ENCODE measurements at regions not wholly inside any gene's neighbourhood (a gene's known extent, or its start where the extent isn't known, plus 50 kb on each side); places are given as distances from the start of the nearest gene placed in this dataset.
"Not testable (repeated sequence)": the region's sequence is repeated elsewhere in the genome, so short reads cannot be mapped to it uniquely, and the experiment has no call there.

DNA sequence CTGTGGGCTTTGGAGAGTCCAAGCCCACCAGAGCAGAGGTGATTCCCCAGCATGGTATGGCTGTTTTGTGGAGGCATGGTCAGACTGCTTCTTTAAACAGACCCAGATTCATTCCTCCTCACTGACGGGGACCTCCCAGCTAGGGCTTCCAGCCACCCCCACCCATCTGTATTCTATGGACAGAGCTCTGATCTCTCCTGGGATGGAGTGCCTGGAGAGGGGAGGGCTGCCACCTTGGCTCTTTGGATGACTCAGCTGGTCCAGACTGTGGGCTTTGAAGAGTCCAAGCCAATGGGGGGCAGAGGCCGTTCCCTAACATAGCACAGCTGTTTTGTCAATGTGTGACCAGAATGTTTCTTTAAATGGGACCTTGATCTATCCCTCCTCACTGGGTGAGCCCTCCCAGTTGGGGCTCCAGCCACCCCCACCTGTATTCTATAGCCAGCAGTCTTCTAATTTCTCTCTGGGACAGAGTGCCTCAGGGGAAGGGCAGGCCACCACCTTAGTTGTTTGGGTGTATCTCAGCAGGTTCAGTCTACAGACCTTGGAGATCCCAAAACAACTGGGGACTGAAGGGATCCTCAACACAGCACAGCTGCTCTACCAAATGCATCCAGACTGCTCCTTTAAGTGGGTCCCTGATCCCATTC is 122.0 kb upstream of the OSTN start:
- intact Hi-C loops (cut with micrococcal nuclease) = no loop called here

DNA sequence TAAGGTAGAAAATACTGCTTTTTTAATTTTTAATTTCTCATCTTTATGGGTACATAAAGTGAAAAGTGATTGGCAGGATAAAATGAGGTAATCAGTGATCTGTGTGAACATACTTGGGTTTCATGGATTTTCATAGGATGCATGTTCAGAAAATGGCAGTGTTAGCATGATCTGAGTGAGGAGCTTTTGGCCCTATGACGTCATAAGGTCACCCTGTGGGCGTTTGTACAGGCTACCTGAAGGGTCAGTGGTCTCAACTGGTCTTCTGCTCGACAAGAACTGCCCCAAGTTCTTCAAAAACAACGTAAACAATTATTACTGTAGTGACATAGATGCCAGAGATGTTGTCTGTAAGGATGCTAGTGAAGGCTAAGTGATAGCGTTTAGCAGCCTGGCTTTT is 124.5 kb upstream of the OSTN start:
- intact Hi-C loops (cut with micrococcal nuclease) = no loop called here

DNA sequence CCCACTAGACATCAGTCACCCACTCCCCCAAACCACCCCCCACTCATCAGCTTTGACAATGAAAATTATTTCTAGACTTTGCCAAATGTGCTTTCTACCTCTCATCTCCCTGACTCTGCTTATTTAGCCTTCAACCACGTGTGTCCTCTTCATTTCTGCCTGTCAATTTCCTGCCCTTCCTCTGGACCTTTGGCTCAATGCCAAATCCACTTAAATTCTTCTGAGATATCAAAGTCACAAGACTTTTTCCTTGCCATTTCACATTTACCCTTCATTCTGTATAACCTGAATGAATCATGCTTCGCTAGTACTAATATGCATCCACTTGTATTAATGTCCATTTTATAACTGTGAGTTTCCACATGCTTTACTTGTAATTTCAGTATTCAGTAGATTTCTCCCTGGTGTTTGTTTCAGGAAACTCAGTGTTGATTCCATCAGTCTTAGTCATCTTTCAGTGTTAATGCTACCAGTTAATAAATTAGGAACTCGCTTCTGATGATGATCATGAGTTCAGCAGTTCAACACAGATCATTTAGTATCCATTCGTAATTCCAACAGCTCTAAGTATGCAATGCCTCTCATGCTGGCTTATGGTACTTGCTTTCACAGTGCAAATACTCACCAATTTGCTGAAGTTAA is 128.2 kb upstream of the OSTN start:
- intact Hi-C loops (cut with micrococcal nuclease) = no loop called here

DNA sequence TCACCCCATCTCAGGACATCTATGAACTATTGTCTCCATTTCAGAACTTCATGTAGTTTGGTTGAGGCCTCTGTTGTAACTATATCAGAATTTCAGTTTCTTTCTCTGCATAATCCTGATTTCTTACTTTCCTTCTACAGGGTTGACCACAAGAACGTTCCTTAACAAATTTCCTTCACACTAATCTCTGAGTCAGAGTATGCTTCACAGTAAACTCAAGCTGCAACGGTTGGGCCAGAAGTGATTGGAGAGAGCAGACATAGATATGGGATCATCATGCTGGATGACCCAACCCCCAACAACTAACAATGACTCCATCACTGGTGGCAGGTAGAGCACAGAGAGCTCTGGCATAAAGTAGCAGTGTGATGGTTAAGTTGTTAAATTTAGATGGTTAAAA is 128.8 kb upstream of the OSTN start:
- intact Hi-C loops (cut with micrococcal nuclease) = no loop called here

DNA sequence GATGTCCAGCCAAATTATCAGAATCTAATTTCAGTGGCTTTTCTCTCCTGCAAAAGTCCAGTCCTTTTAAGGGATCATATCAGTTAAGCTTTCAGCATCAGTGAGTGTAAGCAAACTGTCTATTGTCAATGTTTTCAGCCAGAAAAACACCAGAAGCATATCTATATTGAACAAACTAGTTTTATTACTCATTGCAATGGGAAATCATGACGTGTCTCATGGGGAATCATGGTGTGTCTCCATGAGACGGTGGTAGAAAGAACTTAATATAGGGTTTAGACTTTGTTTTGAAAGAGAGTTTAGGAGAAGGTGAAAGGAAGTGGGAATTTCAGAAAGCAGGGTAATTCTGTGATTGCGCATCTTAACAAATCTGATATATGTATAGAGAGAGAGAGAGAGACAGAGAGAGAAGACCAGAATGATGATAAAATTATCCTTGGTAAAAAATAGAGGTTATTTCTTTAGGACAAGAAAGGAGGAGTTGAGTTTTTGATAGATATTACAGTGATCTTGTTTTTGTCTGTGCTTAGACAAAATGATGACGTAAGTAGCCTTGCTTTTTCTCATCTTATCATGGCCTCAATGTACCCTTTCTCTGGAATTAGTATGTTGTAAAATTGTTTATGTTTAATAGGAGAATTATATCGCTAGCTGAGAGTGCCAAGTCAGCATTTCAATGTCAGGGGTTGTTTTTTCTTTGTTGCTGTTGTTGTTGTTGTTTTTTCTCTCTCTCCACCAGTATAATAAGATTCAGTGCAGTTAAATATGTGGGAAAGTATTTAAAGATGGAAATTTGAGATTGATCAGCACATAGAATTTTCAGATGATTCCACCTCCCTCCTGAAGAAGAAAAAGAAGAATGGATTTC is 129.9 kb upstream of the OSTN start:
- intact Hi-C loops (cut with micrococcal nuclease) = no loop called here

DNA sequence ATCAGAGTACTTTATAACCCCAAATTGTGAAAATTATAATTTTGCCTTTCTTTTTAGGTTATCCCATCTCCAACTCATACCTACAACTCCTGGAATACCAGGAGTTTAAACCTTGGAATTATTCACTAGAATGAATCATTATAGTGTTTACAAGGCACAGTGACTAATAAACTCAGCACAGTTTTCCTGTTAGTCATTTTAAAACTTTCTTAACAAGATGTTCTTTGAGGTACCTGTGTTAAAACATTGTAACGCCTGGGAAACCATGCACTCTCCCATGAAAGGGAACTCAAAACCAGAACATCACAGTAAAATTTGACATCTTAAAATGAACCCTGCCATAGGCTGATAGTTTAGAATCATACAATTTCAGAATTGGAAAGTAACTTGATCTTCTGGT is 132.4 kb upstream of the OSTN start:
- intact Hi-C loops (cut with micrococcal nuclease) = no loop called here

DNA sequence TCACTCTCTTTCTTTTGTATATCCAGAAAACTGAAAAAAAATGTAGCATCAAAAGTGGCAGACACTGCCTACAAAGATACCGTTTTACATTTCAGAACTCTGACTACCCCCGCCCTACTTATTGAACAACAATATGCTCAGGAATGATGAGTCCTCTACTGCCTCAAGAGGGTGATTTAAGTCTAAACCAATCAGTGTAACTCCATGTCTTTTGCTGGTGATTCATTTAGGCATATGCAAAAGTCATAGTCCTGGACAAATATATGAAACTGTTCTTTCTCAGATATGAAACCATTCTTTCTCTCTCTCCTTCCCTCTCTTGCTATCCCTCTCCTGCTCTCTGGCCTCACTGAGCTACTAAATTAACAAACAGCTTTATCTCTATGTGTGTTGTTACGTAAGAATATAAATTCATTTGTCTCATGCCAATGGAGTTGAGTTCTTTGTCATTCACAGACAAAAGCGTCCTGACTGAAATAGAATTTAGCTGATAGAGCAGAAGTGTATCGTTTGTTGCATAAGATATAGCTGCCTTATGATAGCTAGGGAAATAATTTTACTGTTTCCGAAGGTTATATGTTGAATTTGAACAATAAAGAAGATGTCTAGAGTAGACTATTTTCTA is 133.7 kb upstream of the OSTN start:
- intact Hi-C loops (cut with micrococcal nuclease) = no loop called here

DNA sequence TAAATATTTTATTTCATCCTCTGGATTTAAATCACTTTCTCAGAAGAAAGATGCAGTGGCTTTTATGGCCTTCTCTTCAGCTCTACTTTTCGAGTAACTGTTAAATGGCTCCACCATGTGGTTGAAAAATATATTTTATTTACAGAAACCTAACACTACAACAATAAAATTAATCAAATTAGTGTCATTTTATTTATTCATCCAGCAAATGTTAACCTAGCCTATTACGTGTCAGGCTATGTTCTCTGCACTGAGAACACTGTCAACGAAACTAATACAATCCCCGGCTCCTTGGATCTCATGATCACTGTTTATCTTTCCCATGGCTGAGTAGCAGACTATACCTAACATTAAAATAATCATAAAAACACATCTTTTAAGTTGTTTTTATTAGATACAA is 148.0 kb upstream of the OSTN start:
- intact Hi-C loops (cut with micrococcal nuclease) = loop anchor here (1.0 to 5.0 kb wide), 2 partner anchors 167 to 239 kb away; no protein-coding TSS in a partner anchor

DNA sequence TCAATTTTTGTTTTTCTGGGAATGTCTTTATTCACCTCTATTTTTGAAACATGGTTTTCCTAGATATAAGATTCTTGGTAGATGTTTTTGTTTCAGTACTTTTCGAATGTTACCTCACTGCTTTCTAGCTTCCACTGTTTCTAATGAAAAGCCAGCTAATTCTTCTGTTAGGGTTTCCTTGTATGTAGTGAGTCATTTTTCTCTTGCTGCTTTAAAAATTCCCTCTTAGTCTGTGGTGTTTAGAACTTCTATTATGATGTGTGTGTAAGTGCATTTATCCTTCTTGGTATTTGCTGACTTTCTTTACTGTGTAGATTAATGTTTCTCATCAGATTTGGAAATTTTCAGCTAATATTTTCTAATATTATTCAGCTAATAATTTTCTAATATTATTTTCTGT is 151.1 kb upstream of the OSTN start:
- intact Hi-C loops (cut with micrococcal nuclease) = no loop called here

DNA sequence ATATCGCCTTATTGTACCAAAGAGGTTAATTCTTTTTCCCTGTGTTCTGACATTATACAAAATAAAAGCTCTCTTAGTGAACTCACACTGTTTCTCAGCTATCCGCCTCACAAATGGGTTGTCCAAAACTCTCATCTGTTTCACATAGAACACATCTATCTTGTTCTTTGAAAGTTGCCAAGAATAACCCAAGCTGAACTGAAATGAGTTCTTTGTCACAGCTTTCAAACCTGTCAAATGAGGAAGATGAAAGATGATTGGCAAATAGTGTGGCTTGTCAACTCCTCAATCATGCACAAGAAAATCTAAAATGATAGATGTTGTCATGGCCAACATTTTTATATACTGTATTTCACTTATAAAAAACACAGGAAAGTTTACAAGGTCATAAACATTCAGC is 168.1 kb upstream of the OSTN start:
- intact Hi-C loops (cut with micrococcal nuclease) = no loop called here

DNA sequence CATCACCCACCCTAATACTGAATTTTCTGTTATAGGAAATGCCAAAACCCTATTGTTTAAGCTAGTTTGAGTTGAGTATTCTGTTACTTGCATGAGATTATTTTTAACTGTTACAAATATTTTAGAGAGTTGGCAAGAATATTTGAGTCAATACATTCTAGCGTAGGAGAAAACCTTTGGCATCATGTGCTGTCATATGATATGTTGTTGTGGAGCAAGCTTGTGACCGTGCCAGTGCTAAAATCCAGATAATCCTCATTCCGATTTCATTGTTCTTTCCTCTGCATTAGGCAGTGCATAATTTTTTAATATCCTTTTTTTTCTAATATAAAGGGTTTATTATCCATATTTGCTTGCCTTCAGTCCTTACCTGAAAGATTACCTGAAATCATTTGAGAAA is 168.0 kb upstream of the GMNC start:
- intact Hi-C loops (cut with micrococcal nuclease) = no loop called here

DNA sequence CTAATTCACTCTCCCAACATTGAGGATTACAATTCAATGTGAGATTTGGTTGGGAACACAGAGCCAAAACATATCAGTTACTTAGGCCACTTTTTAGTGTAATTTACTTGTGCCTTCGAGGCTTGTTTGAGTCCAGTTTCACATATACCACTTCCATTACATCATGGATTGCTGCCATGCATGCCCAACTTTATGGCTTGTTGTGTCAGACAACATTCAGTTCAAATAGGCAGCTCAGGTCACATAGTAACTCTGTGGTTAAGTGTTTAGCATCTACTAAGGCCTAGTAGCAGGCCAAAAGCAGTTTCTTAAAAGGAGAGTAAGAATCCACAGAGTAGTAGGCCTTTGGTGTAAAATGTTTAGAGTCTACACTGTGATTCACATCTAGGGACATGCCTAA is 164.3 kb upstream of the GMNC start:
- intact Hi-C loops (cut with micrococcal nuclease) = no loop called here

DNA sequence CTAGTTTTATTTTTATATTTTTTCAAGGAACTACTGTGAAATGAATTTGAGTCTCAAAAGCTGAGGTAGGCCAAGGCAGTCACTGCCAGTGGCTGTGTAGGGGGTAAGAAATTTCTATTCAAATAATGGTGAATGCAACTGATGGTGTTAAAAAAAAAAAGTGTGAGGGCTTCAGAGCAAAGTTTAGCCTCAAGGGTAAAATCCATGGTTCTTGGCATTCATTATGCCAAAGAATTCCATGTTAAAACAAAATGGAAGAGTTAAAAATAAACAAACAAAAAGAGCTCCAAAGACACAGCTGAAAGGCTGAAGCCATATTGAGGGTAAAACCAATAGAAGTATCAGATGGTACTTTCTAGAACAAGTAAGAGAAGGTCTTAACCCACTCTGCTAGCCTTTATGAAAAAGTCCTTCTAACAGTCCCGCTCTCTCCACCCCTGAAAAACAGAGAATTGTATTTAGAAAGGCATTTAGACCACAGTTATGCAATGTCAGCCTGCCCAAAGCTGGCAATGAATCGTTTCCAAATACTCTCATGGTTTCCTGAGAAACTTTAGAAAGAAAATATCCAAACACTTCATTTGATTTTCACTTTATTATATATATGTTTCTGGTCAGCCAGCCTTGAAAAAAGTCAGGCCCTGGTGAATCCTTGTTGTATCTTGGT is 158.4 kb upstream of the GMNC start:
- intact Hi-C loops (cut with micrococcal nuclease) = no loop called here

DNA sequence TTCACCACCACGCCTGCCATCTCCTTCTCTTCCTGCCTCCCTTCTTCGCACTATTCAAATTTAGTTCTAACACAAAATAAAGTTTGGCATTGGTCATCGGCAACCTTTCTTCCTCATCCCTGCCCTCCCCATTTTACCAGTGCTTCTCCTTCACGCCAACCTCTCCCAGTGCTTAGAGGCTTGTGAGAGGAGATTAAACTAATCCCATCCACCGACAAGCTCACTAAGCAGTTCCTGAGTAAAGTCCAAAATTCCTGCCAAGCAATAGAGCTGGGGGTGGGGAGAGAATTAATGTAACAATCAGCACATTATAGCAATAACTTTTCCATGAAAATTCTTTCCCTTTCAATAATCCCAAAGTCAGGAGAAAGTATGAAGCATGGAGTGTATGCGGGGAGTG is 157.4 kb upstream of the GMNC start:
- intact Hi-C loops (cut with micrococcal nuclease) = no loop called here

DNA sequence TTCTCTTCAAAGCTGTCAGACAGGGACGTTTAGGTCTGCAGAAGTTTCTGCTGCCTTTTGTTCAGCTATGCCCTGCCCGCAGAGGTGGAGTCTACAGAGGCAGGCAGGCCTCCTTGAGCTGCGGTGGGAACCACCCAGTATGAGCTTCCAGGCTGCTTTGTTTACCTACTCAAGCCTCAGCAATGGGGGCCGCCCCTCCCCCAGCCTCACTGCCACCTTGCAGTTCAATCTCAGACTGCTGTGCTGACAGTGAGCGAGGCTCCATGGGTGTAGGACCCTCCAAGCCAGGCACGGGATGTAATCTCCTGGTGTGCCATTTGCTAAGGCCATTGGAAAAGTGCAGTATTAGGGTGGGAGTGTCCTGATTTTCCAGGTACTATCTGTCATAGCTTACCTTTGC is 153.5 kb upstream of the GMNC start:
- intact Hi-C loops (cut with micrococcal nuclease) = not testable (repeated sequence)

DNA sequence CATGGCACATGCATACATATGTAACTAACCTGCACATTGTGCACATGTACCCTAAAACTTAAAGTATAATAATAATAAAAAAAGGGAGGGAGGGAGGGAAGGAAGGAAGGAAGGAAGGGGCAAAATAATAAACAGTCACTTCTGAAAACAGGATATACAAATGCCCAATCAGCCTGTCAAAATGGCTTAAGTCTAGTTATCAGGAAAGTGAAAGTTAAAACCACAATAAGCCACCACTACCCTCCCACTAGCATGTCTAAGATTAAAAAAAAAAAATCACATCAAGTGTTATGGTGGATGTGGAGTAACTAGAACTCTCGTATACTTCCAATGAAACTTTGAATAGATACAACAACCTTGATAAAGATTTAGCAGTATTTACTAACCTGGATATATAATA is 145.6 kb upstream of the GMNC start:
- intact Hi-C loops (cut with micrococcal nuclease) = no loop called here

DNA sequence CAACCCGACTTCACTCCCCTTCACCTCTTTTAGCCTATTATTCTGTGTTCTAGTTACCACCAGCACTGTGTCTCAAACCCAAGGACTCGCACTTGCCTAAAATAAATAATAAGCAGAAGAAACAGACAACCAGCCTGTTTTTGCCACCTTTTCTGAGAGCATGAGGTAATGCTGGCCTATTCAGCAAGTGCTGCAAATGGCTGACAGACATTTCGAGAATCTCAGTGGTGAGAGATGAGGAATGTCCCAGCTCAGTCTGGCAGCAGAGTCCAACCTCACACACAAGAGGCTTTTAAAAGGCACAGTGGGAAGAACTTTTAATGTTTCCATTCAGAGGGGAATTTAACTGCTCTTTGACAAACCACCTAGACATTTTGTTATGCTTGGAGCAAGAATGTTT is 143.3 kb upstream of the GMNC start:
- intact Hi-C loops (cut with micrococcal nuclease) = no loop called here

DNA sequence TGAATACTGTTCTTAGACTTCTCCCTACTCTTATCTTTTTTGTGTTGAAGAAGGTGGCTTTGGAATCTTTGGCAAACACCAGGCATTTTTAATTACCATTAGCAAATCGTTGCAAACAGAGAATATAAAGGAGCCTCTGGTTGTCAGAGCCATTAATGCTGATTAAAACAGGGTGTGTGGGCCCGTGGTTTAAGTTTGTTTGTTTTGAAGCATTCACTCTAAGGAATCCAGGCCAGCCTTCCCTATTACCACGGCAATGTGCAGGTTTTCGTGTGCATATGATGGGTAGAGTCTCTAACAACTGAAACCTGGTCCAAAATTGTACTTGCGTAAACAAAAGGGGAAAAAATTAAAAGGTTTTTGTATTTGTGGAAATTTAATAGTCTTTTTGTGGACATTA is 141.2 kb upstream of the GMNC start:
- intact Hi-C loops (cut with micrococcal nuclease) = no loop called here

DNA sequence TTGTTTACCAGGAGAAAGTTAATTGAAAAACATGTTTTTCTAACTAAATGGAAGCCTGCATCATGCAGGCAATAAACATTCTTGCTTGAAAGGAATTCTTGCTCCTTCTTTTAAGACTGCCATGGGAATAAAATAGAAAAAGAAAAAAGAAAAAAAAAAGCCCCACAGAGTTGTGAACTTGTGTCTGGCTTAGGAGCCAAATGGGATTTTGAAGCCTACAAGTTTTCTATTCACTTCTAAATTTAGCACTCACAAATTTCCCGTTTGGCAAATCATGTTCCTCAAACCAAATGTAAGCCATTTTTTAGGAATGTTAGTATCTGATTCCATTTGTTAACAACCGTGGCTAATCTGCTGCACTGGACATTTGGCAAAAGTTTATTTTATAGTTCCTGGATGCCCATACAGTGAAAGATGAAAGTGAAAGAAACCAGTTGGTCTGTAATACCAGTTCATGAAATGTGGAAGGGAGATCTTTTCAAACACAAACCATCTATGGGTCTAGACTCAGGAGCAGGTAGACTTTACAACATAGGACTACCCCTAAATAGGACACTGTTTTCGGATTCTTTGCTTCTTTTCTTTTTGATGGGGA is 133.8 kb upstream of the GMNC start:
- intact Hi-C loops (cut with micrococcal nuclease) = no loop called here

DNA sequence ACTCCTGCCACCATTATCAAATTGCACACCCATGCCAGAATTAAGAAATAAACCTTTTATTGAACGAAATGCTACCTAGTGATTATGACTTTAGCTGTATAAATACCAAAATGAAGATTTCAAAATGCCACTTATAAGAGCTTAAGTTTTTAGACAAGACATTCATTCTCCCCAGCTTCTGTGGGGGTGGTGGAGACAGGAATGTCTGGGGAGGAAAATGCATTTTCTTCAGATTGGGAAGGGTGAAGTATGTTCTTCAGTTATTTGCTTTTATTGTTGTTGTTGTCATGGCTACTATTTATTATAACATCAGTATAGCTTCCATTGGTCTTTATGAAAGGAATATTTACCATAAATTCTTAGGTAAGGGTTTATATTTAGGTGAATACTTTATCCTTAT is 132.7 kb upstream of the GMNC start:
- intact Hi-C loops (cut with micrococcal nuclease) = no loop called here

DNA sequence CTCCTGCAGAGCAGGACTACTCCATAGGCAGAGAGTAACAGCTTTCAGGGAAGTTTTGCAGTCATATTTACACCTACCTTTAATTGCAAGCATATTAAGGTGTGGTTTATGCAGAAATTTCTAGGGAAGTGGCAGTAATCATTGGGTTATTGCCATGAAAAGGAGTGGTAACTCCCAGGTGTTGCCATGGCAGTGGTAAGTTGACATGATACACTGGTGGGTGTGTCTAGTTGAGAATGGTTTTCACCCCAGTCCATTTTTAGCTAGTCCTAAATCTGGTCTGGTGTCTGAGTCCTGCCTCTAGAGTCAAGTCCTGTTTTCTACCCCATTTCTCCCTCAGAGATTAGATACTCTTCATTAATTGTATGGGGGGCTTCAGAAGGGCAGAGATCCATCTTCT is 128.4 kb upstream of the GMNC start:
- intact Hi-C loops (cut with micrococcal nuclease) = no loop called here
